GM06990 (cell line): ENCODE measurements at regions not wholly inside any gene's neighbourhood (a gene's known extent, or its start where the extent isn't known, plus 50 kb on each side); places are given as distances from the start of the nearest gene placed in this dataset.

Experiments used
- DNase-seq: peaks from one replicate; pipeline ENCODE4 v3.0.0-alpha.2; 2011; ENCODE audit not compliant: insufficient read length; ENCODE audit errors: extremely low read depth
- H3K27me3 ChIP-seq: replicated peaks from 2 replicates; pipeline ENCODE4 v1.6.0; 2011; ENCODE audit warnings: low read length; ENCODE audit not compliant: control insufficient read depth, insufficient read depth
- H3K36me3 ChIP-seq: 2 replicates; pipeline ENCODE4 v1.5.1; 2011; ENCODE audit warnings: low read length; ENCODE audit not compliant: control insufficient read depth, insufficient read depth
- H3K4me3 ChIP-seq: replicated peaks from 2 replicates; pipeline ENCODE4 v1.5.1; 2011; ENCODE audit warnings: low read depth, mild to moderate bottlenecking, control low read depth, low read length
- CTCF ChIP-seq: IDR thresholded peaks from 2 replicates; pipeline ENCODE4 v1.5.1; 2011; ENCODE audit warnings: low read length, control low read depth, mild to moderate bottlenecking, inconsistent platforms; ENCODE audit not compliant: insufficient read depth, poor library complexity, severe bottlenecking

DNA sequence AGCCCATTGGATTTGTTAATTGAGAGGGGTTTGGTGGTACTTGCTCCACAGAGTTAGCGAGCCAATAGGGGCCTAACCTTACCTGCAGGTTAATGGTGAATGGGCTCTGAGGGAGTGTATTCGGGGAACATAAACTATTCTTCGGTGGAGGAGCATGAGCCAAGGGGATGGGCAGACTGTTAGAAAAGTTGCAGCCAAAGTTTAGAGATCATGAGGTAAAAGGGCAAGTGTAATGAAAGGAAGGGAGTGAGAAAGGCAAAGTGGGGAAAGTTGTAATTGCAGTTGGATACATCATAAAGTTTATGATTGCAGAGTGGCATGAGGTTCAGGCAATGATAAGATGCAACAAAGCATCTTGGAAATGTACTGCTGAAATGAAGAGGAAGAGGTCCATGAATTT is 142.1 kb upstream of the TBX18 start:
- Histone ChIP-seq H3K4me3 (no peak overlapping the region), H3K27me3 (no peaks in the 10 kb centered on the region), H3K36me3 (no peaks in the 10 kb centered on the region)
- no peak for DNase-seq
- TF ChIP-seq CTCF, result no peak

DNA sequence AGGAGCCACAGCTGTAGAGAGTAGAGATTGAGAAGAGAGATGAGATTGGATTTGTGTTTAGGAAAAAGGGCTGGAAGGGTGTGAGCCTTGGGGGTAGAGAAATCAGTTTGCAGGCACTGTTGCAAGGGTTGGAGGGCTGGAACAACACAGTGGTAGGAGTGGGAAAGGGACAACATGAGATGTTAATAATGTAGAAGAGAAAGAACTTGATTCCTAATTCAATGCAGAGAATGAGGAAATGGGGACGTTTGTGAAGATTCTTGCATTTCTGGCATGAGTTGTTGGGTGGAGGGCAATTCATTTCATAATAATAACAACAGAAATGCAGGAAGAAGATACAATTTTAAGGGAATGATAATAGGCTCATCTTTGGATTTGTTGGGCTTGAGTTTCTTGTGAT is 141.4 kb upstream of the TBX18 start:
- Histone ChIP-seq H3K27me3 (no peaks in the 10 kb centered on the region), H3K4me3 (no peak overlapping the region), H3K36me3 (no peaks in the 10 kb centered on the region)
- DNase-seq, result no peak
- TF ChIP-seq CTCF, result no peak

DNA sequence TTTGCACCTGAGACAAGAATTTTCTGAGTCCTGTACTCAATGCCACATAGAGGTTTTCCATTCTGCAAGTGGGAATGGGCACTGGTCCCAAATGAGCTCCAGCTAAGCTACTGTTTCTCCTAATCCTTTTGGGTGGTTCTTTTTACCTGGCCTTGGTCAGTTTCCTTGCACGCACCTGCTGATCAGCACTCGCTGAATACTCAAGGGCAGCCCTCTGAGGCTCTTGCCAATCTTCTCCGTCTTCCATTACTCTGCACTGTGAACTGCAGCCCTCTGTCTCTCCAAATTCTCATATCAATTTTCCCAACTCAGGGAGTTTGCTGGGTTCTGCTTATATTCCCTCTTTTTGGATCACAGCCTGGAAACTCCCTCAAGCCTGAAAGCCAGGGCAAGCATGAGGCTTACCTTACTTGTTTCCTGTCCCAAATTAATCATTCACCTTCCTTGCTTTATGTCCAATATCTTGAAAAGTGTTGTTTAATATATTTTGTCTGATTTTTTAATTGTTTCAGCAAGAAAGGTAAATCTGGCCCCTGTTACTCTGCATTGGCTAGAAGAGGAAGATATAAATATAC is 138.0 kb upstream of the TBX18 start:
- DNase-seq, result no peak
- no peak overlapping the region for H3K4me3 ChIP-seq
- H3K27me3 ChIP-seq, result no peaks in the 10 kb centered on the region
- TF ChIP-seq CTCF, result no peak
- no peaks in the 10 kb centered on the region for H3K36me3 ChIP-seq

DNA sequence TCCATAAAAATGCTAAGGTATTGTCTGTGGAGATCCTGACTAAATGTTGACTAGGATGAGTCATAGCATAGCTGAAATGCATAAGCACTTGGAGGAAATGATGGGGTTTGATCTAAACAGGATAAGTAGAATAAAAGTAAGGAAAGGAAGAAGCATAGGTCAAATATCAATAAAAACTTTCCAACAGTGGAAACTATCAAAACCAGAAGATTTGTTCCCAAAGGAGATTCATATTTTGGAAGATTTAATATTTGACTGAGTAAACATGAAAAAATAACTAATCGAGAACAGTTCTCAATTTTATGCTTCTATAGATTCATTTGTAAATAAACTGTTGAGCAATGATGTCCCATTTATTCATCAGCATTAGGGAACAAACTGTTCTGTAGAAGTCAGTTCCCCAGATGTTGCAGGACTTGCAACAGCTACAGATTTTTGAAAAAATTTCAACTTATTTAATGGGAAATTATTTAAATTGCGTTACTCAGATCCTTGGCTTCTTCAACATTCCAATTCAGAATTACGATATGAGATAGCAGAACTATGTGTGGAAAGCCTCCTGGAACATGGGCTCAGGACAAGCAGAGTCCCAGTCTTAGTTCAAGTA is 133.7 kb upstream of the TBX18 start:
- no peak for TF ChIP-seq CTCF
- H3K36me3 ChIP-seq, result no peaks in the 10 kb centered on the region
- no peaks in the 10 kb centered on the region for H3K27me3 ChIP-seq
- H3K4me3 ChIP-seq, result no peak overlapping the region
- DNase-seq, result no peak

GRCh38 chr6:84897011-84897410 is 132.6 kb upstream of the TBX18 start:
- no peaks in the 10 kb centered on the region for H3K27me3 ChIP-seq
- no peaks in the 10 kb centered on the region for H3K36me3 ChIP-seq
- no peak overlapping the region for H3K4me3 ChIP-seq
- TF ChIP-seq CTCF, result no peak
- no peak for DNase-seq

- no peak for TF ChIP-seq CTCF
- H3K27me3 ChIP-seq, result no peaks in the 10 kb centered on the region
- no peaks in the 10 kb centered on the region for H3K36me3 ChIP-seq
- no peak overlapping the region for H3K4me3 ChIP-seq
- no peak for DNase-seq
These were observed 128.3 kb upstream of the TBX18 start for GRCh38 chr6:84892671-84893070.
